ENCODE measurements at regions not wholly inside any gene's neighbourhood (a gene's known extent, or its start where the extent isn't known, plus 50 kb on each side); places are given as distances from the start of the nearest gene placed in this dataset.
"Not testable (repeated sequence)": the region's sequence is repeated elsewhere in the genome, so short reads cannot be mapped to it uniquely, and the experiment has no call there.

- DNase-seq (ENCODE audit: low read depth) = no peak
These were observed 130.8 kb upstream of the RAP1B start for GRCh38 chr12:68479896-68480291.

DNA sequence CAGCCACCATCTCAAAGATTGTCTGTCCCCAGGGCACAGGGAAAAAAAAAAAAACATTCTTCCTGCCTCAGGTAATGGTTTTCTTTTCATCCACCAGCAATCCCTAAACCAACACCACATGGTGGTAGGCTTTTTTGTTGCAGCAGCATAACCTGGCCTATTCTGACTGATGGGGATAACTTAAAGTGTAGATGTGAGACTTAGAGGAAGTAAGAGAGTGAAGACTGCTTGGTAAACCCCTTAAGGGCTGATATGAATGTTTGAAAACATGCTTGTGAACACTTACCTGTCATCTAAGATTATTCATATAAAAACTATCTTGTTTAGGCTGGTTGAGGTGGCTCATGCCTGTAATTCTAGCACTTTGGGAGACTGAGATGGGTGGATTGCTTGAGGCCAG, 130.2 kb upstream of the RAP1B start:
- DNase-seq (ENCODE audit: low read depth) = no peak

- DNase-seq (ENCODE audit: low read depth) = no peak
These were observed 129.3 kb upstream of the RAP1B start for GRCh38 chr12:68481181-68481941.

GRCh38 chr12:68482014-68482413, 128.7 kb upstream of the RAP1B start:
- no peak for DNase-seq (ENCODE audit: low read depth)

- no peak for DNase-seq (ENCODE audit: low read depth)
These were observed 128.0 kb upstream of the RAP1B start for GRCh38 chr12:68482660-68483059.

- no peak for DNase-seq (ENCODE audit: low read depth)
These were observed 126.9 kb upstream of the RAP1B start for GRCh38 chr12:68483592-68484383.

GRCh38 chr12:68484578-68484977, 126.1 kb upstream of the RAP1B start:
- not testable (repeated sequence) for DNase-seq (ENCODE audit: low read depth)

DNA sequence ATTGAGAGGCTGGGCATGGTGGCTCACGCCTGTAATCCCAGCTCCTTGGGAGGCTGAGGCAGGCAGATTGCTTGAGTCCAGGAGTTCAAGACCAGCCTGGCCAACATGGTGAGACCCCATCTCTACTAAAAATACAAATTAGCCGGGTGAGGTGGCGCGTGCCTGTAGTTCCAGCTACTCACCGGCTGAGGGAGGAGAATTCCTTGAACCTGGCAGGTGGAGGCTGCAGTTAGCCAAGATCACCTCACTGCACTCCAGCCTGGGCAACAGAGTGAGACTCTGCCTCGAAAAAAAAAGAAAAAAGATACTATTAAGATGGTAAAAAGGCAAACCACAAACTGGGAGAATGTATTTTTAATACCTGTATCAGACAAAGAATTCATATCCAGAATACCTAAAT, 124.2 kb upstream of the RAP1B start:
- not testable (repeated sequence) for DNase-seq (ENCODE audit: low read depth)

DNA sequence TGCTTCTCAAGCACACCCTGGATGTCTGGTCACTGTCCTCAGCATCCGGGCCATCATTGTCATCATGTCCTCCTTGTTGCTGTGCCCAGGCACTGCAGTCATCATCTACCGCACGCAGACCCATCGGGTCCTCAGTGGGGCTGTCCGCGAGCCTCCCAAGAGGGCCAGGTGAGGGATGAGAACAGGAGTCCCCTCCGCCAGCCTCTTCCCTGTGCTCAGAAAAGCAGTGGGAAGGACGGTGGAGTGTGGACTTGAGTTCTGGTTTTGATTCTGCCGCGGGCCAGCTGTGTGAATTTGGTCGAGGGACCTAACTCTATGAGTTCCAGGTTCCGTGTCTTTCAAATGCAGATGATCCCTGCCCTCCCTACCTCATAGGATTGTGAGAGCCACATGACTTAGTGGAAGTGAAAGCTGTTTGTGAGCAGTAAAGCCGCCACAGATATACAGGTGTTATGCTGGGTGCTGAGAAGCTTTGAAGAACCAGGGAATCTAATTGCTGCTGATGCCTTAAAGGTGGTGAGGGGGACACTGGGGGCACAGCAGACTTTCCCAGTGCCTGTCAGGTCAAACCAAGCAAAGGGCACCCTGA, 122.9 kb upstream of the RAP1B start:
- DNase-seq (ENCODE audit: low read depth) = no peak

GRCh38 chr12:68489273-68489672, 121.4 kb upstream of the RAP1B start:
- DNase-seq (ENCODE audit: low read depth) = no peak

GRCh38 chr12:68490476-68490875, 120.2 kb upstream of the RAP1B start:
- DNase-seq (ENCODE audit: low read depth) = no peak

DNA sequence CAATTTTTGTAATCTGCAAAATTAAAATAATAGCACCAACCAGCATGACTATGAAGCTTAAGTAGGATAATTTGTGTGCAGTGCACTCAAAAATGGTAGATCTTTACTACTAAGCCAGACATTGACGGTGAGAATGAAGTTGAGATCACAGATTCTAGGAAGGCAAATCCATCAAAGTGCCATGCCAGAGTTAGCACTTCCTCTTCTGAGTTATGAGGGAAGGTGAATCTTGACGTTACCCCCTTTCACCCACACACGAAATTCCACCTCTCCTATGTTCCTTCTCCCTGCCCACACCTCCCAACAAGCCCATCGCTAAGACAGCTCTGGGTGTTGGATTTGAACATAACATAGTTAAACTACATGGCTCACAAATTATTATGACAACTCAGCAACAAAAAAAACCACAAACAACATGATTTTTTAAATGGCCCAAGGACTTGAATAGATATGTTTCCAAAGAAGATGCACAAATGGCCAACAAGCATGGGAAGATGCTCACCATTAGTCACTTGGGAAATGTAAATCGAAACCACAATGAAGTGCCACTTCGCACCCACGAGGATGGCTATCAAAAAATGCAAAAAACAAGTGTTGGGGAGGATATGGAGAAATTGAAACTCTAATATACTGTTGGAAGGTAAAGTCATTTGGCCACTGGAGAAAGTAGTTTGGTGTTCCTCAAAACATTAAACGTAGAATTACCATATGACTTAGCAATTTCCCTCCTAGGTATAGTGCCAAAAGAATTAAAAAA, 119.3 kb upstream of the RAP1B start:
- no peak for DNase-seq (ENCODE audit: low read depth)

DNA sequence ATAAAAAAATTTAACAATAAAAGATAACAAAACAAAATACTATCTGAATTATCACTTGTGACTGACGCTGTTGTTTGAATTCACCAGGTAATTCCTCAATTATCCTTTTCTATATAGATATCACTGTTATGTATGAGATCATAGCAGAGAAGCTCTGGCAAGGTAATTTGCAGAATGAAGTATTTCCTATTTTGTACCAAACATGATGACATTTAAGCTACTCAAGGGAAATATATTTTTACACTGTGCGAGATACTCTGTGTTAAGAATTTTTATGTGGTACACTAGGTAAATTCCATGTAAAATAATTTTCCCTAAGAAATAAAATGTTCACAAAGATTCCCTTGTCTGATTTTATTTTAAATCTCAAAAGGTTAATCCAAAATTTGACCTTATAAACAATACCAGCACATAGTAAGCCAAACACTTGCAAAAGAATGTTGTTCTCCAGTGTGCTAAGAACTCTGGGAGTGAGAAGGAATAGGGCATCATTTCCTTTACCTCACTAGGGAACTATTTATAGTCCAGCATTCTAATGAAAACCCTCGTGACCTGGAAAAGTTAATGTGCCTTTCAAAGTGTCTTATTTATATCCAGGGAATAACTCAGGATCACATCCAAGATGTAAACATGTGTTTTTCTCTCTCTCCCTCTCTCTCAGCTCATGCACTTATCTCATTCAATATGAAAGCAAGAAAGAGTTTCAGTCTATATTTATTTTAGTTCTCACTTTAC, 115.2 kb upstream of the RAP1B start:
- no peak for DNase-seq (ENCODE audit: low read depth)

DNA sequence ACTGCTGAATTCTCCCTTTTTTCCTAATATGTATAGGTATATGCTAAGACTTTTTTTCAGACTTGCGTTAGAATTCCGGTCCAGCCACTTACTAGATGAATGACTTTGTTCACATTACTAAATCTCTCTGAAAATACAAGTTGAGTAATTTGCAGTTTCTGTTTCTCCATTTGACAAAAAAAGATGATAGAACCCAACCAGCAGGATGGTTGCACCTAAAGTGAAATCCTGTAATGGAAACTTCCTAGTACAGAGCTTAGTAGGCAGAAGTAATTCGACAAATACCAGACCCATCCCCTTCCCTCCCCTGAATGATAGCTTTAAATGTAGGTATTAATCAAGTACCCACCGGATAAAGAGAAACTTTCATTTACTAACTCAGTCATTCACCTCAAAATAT, 113.6 kb upstream of the RAP1B start:
- no peak for DNase-seq (ENCODE audit: low read depth)

DNA sequence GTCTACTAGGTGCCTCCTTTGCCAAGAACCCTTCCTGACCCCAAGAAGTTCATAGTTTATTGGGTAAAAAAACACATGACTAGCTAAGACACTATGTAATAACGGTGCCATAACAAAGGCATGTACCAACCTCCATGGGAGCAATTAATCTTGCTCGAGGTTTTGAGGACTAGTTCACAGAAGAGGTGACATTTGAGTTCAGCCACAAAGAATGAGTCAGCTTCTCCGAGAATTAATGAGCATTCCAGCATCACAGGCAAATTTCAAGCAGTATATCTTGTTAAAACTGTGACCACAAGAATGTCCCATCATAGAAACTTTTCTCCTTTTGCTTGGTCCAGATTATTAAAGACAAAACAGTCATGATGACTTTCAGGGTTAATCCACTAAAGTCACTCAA, 113.0 kb upstream of the RAP1B start:
- no peak for DNase-seq (ENCODE audit: low read depth)

- no peak for DNase-seq (ENCODE audit: low read depth)
These were observed 112.0 kb upstream of the RAP1B start for GRCh38 chr12:68498736-68499135.

DNA sequence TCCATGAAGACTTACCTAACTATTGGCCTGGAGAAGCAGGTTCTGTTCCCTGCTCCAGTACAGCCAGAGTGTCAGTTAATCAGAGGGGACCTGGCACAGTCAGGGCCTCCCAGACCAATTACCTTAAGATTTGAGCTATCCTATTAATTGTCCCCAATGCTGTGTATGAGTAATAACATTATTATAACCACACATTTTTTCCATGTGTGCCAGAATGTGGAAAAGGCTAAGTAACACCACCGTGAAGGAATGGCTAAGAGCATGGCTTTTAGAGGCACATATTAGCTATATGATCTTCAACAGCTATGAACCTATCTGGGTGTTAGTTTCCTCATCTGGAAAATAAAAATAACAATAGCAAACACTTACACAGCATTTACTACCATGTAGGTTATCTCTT, 111.1 kb upstream of the RAP1B start:
- DNase-seq (ENCODE audit: low read depth) = no peak

DNA sequence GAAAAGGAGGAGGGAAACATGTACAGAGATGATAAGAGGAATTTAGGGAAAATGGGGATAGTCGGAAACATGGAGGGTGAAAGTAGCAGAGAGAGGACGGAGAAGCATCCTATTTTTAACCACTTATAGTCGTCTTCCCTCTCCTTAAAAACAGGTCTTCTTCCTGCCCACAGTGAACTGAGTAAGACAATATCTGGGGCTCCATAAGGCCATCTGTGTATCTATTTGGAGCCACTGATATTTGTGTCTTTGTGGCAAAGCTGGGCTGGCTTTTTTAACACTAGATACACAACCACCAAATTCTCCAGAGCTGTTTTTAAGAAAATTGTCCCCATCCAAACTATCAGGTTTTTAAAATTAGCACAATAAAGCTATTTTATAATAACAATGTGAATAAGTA, 109.5 kb upstream of the RAP1B start:
- DNase-seq (ENCODE audit: low read depth) = no peak

DNA sequence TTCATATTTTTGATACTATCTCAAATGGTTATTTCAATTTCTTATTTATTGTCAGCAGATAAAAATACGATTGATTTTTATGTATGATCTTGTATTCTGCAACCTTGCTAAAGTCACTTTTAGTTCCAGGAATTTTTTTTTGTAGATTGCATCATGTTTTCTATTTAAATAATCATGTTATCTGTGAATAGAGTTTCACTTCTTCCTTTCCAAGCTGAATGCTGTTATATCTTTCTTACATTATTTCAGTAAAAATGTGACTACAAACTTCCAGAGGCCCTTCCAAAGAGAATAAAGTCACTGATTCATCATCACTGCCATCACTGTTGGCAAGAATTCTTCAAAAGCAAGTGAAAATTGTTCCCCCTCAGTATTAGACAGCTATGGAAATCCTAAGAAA, 104.7 kb upstream of the RAP1B start:
- no peak for DNase-seq (ENCODE audit: low read depth)

DNA sequence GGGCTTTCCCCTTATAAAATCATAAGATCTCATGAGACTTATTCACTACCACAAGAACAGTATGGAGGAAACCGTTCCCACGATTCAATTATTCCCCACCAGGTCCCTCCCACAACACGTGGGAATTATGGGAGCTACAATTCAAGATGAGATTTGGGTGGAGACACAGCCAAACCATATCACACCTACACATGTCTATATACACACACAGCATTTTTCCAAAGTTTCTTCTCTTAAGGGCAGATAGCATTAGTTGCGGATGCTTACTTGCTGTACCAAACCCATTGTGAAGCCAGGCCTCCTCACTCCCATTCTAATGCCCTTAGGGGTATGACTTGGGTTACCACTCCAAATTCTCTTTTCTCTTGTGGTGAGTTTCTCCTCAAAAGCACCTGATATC, 104.1 kb upstream of the RAP1B start:
- no peak for DNase-seq (ENCODE audit: low read depth)

- no peak for DNase-seq (ENCODE audit: low read depth)
These were observed 103.0 kb upstream of the RAP1B start for GRCh38 chr12:68507657-68508056.

- no peak for DNase-seq (ENCODE audit: low read depth)
These were observed 102.1 kb upstream of the RAP1B start for GRCh38 chr12:68508576-68508975.
